Left kidney (tissue), 1 donor: ENCODE measurements at regions not wholly inside any gene's neighbourhood (a gene's known extent, or its start where the extent isn't known, plus 50 kb on each side); places are given as distances from the start of the nearest gene placed in this dataset.
"Not testable (repeated sequence)": the region's sequence is repeated elsewhere in the genome, so short reads cannot be mapped to it uniquely, and the experiment has no call there.

Experiments used
- DNase-seq: peaks from one replicate; pipeline ENCODE4 v3.0.0-alpha.2; 2013

DNA sequence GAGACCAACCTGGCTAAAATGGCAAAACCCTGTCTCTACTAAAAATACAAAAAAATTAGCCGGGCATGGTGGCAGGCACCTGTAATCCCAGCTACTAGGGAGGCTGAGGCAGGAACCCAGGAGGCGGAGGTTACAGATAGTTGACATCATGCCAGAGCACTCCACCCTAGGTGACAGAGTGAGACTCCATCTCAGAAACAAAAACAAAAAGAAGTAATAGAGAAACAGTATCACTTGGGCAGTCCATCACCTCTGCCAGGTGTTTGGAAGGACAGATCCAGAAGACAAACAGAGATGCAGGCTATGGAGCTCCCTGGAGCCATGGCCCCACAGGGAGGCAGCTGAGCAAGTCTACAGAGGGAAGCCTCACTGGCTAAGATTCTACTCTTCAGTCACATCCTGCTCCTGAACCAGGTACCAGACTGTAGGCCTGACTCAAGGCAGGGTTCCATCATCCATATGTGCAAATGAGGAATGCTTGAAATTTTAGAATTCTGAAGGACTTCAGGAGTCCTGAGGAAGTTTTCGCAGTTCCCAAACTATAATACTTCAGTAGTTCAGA lies 81.4 kb upstream of the CPEB2 start:
- DNase-seq = no peak

DNA sequence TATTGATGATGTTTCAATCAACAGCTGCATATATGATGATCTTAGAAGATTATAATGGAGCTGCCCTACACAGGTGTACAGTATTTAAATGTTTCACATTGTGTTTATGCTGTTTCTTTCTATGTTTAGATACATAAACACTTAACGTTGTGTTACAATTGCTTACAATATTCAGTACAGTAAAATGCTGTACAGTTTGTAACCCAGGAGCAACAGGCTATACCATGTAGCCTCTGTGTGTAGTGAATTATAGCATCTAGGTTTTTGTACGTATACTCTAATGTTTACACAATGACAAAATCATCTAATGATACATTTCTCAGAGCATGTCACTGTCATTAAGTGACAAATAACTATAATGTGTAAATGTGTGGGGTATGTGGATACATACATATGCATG lies 80.5 kb upstream of the CPEB2 start:
- not testable (repeated sequence) for DNase-seq

DNA sequence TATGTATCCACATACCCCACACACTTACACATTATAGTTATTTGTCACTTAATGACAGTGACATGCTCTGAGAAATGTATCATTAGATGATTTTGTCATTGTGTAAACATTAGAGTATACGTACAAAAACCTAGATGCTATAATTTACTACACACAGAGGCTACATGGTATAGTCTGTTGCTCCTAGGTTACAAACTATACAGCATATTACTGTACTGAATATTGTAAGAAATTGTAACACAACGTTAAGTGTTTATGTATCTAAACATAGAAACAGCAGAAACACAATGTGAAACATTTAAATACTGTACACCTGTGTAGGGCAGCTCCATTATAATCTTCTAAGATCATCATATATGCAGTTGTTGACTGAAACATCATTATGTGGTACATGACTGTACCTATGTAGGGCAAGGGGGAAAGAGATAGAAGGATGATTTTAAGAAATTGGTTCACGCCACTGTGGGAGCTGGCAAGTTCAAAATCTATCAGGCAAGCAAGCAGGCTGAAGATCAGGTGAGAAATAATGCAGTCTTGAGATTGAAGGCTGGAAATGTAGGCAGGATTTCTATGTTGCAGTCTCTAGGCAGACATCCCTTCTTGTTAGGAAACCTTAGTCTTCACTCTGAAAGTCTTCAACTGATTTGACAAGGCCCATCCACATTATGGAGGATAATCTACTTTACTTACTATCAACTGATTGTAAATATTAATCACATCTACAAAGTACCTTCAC lies 78.0 kb upstream of the CPEB2 start:
- DNase-seq = no peak

DNA sequence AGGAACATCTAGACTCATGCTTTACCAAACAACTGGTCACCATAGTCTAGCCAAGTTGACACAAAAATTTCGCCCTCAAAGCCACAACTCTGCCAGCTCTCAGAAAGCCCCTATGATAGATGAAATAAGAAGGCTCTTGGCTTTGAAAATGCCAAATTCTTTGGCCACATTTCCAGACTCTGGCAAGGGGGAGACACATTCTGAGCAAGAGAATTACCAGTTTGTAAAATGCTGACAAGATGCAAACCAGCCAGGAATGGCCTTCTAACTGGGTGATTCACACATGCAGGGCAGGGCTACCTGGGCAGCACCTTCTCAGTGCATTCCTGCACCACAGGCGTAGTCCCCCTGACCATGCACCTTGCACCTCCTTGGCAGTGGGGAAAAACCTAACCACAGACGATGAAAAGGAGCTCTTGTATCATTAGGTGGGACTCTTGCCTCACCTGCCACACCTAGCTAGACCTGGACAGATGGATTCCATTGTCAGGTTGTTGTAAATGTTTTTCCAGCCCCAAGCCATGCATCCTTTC lies 77.4 kb upstream of the CPEB2 start:
- DNase-seq = no peak

DNA sequence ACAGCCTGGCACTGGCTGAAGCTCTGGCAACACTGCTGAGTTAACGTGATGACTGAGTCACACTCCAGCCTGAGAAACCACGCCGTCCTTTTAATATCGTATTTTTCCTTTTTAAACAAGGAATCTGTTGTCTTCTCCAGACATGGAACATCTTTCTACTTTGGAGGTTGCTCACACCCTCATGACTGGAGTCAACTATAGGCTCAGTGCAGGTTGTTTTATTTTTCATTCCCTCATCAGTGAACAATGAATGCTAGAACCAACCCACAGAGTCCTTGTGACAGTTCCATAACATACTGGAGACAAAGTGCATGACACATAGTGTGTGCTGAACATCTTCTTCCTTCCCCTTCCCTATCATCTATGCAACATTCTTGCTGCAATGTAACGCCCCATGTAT lies 76.8 kb upstream of the CPEB2 start:
- DNase-seq = no peak

DNA sequence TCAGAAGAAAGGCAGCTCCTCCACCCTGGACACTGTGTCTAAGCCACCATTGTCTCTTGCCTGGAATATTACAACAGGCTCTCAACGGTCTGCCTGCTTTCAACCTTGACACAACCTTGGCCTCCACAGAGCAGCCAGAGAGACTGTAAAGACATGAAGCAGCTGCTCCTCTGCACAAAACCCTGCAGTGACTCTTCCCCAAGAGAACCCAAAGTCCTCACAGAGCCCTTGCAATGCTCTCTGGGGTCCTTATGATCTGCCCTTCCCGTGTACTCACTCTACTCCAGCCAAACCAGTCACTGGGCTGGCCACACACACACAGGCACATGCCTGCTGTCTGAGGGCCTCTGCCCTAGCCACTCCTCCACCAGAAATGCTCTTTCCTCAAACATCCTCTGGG lies 75.9 kb upstream of the CPEB2 start:
- no peak for DNase-seq

DNA sequence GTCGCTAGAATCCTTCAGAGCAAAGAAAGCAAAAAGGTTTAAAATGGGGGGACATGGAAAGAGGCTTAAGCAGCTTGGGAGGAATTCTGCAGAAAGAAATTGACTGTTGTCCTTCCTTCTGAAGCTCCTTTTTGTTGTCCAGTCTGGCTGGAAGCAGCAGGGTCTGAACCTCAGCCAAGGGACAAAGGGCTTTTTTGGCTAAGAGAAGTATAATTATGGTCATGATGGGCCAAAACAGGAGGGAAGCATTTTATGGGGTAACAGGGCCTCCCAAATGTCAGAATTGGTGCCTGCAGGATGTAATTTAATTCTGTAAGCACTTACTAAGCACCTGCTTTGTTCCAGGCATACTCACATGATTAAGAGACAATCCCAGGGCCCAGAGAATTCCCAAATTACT lies 74.2 kb upstream of the CPEB2 start:
- no peak for DNase-seq

DNA sequence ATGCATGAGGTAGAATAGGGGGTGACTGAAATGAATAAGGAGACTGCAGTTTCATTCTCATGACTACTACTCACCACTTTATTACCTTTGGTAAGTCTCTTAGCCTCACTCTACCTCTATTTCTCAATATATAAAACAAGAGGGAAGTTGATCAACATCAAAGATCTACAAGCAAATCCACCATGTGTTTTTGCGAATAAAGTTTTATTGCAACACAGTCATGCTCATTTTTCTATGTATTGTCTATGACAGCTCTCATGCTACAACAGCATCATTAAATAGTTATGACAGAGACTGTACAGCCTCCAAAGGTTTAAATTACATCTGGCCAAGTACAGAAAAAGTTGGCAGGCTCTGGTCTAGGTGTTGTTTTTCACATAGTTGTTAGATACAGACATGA lies 72.6 kb upstream of the CPEB2 start:
- DNase-seq = no peak

DNA sequence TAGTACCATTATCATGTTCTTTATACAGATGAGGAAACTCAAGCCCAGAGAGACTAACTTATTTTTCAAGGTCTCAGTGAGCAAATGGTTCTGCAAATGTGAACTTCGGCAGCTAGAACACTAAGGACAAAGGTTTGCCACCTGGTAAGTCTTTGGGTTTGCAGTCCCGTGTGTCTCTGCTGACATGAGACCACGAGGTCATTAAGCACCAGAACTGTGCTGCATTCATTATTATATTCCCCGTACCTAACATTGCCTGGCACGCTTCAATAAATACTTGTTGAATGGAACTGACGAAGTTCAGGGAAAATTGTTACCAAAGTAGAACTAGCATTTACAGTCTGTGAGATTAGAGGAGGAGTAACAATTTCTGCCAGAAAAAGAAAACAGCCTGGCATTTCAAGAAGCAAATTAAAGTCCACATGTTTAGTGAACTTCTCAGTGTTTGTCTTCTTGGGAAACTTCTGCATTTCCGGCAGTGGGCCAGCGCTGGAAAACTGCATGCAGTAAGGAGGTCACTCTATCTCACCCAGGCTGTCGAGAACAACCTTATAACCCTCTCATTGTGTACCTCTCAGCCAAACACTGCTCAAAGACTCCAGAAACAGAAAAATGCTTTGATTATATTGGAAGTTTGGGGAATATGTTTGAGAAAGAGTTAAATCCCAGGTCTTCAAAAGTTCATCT lies 67.4 kb upstream of the CPEB2 start:
- no peak for DNase-seq

DNA sequence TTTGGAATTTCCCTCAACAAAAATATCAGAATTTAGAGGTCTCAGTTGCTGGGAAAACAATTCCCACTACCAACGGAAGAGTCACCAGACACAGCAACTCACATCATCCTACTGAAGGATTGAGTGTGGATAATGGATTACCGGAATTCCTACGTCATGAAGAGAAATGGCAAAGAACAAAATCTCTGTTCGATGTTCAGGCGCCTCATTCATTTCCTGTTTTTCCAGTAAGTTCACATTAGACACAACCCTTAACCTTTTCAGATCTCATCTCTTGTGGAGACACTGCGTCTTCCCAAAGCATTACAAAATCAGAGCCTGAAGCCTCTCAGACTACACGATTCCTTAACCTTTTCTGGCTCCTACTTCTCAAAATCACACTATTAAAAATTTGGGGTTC lies 58.5 kb upstream of the CPEB2 start:
- DNase-seq = no peak

DNA sequence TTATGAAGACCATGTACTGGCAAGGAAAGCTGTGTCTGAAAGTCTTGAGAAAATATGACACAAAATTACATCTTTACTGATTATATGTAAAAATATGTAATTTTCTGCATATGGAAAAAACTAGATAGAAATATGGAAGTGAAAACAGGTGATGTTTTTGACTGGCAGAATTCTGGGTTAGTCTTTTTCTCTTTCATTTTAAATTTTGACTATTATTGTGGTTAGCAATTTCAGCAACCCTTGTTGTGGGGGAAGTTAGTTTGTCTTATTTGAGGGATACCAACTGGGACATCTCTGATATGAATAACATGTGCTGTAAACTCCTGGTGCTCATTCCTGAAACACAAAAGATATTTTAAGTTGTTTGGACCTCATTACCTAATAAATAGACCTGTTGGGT lies 49.9 kb upstream of the CPEB2 start:
- no peak for DNase-seq
